Heart right ventricle (tissue), 16 donors: ENCODE measurements at regions not wholly inside any gene's neighbourhood (a gene's known extent, or its start where the extent isn't known, plus 50 kb on each side); places are given as distances from the start of the nearest gene placed in this dataset.
"Not testable (repeated sequence)": the region's sequence is repeated elsewhere in the genome, so short reads cannot be mapped to it uniquely, and the experiment has no call there.

ENCODE experiments used
- ATAC-seq, 8 donors: fragments of 200-7000 bp; cut with Tn5 transposase; one replicate each; pipeline ENCODE4 v1.9.1; 2020; ENCODE audit warnings: mild to moderate bottlenecking in 8 of 8, moderate library complexity in 8 of 8, moderate number of reproducible peaks in 1 of 8
- DNase-seq, 2 donors: peaks; one replicate each; pipeline ENCODE4 v3.0.0-alpha.2; 2020
- H3K27ac ChIP-seq, 10 donors: fragments of 200-600 bp; sonication (generic) in 2 of 10; one replicate each; pipeline versions ENCODE4 v1.5.0 to v1.8.0; 2020 to 2022; ENCODE audit warnings: mild to moderate bottlenecking in 3 of 10
- H3K27me3 ChIP-seq, 7 donors: fragments of 200-600 bp; one replicate each; pipeline ENCODE4 v1.8.0; 2021 to 2022; ENCODE audit warnings: mild to moderate bottlenecking in 2 of 7
- H3K36me3 ChIP-seq, 9 donors: fragments of 200-600 bp; sonication (generic) in 1 of 9; one replicate each; pipeline versions ENCODE4 v1.5.0 to v1.8.0; 2020 to 2022; ENCODE audit warnings: mild to moderate bottlenecking in 2 of 9
- H3K4me1 ChIP-seq, 9 donors: fragments of 200-600 bp; sonication (generic) in 1 of 9; one replicate each; pipeline versions ENCODE4 v1.5.0 to v1.8.0; 2020 to 2022; ENCODE audit warnings: mild to moderate bottlenecking in 4 of 9
- H3K4me3 ChIP-seq, 10 donors: fragments of 200-600 bp; sonication (generic) in 2 of 10; one replicate each; pipeline versions ENCODE4 v1.5.0 to v1.8.0; 2020 to 2022; ENCODE audit warnings: mild to moderate bottlenecking in 7 of 10, moderate library complexity in 2 of 10
- H3K9me3 ChIP-seq, 11 donors: fragments of 200-600 bp in 10 of 11; sonication (generic) in 2 of 11; one replicate each; pipeline versions ENCODE4 v1.5.0 to v1.8.0; 2013 to 2022; ENCODE audit warnings: mild to moderate bottlenecking in 2 of 11, control low read depth in 1 of 11, moderate library complexity in 1 of 11
- WGBS, 2 donors: extraction: QIAGEN DNeasy Blood & Tissue Kit; methylation state at CpG; one replicate each; pipeline ENCODE4 v1.1.7; 2013; ENCODE audit warnings: inconsistent platforms in 1 of 2; 5-methylcytosine and 5-hydroxymethylcytosine counted together
- intact Hi-C, 10 donors: fragments of 100-400 bp; cut with DNase I; formaldehyde crosslinking; loops; one replicate each; pipeline versions ENCODE4 v1.11.1 to v1.14.2; 2022
- TF ChIP-seq, protein P1 (sequence below), 9 donors: fragments of 200-600 bp; sonication (generic) in 2 of 9; IDR thresholded peaks; one replicate each; pipeline versions ENCODE4 v1.5.0 to v1.8.0; 2021 to 2022; ENCODE audit warnings: antibody characterized with exemption in 9 of 9, mild to moderate bottlenecking in 5 of 9, moderate library complexity in 1 of 9
- donor health status: Arrhythmogenic right ventricular cardiomyopathy.
- donor health status: ischemic (EF 13 %, LVEDD 7.1; RV severe dilation, severe dysfunction).
- donor health status: healthy with polysubstance abuse.
- donor health status: DM: no; HTN: yes; CAD: no.
- donor health status: DM: no; HTN: no; CAD: no.
- donor health status: ischemic (EF 25% LVEDD 6.9; RV normal size, moderate dysfunction).
- donor health status: ischemic (EF 25% LVEDD 5.7; RV mildly dilated, moderate dysfunction).
- donor health status: healthy.
- donor health status: DM: yes; HTN: yes; CAD: no.
- donor health status: Ischemic cardiomyopathy.
- donor health status: ischemic (EF 35%, LVEDD 5.7; RV mildly dilated, moderate dysfunction).
- donor health status: nonischemic (EF 11% LVEDD 7.7; RV severe dilation, severe dysfunction).
- donor health status: DM: yes; HTN: yes; CAD: no.
- donor health status: PGD.
- donor health status: ischemic (EF 29% LVEDD 5.4; RV normal size, mild dysfunction).
- donor health status: nonischemic (EF 23%, LVEDD 6.1; RV moderate dilation, normal function).

DNA sequence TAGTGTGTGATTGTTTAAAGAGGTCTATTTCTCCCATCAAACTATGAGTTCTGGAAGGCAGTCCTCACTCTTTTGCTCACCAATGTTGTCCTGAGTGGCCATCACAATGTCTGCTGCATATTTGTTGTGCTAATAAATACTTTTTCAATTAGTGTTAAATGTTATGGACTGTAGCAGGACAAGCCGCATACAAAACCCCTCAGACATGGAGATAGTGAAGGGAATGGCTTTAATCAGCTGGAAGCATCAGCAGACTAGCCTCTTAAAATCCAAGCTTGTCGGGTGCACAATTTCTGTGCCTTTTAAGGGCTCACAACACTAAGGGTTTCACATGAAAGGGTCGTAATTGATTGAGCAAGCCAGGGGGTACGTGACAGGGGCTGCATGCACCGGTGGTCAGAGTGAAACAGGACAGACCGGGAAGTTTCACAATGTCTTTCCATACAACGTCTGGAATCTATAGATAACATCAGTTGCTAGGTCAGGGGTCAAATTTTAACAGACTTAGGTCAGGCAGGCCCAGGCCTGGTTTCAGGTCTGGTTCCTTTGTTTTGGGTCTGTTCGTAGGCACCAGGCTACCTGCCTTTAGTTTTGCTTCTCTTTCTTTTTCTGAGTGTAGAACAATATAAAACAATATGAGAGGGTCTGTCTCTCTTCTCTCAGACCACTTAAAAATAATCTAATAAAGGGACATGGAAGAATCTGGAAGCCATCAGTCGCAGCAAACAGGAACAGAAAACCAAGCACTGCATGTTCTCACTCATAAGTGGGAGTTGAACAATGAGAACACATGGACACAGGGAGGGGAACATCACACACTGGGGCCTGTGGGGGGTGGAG, 327.6 kb upstream of the HTR1E start:
- Histone ChIP-seq H3K27me3 (no peaks in the 10 kb centered on the region), H3K4me3 (no peak overlapping the region), H3K9me3 (peaks cover 0 to 2% (median 0%) of the 10 kb centered on the region in 11 donors), H3K4me1 (no peaks in the 10 kb centered on the region), H3K27ac (no peak overlapping the region), H3K36me3 (no peaks in the 10 kb centered on the region)
- TF ChIP-seq, protein P1, sequence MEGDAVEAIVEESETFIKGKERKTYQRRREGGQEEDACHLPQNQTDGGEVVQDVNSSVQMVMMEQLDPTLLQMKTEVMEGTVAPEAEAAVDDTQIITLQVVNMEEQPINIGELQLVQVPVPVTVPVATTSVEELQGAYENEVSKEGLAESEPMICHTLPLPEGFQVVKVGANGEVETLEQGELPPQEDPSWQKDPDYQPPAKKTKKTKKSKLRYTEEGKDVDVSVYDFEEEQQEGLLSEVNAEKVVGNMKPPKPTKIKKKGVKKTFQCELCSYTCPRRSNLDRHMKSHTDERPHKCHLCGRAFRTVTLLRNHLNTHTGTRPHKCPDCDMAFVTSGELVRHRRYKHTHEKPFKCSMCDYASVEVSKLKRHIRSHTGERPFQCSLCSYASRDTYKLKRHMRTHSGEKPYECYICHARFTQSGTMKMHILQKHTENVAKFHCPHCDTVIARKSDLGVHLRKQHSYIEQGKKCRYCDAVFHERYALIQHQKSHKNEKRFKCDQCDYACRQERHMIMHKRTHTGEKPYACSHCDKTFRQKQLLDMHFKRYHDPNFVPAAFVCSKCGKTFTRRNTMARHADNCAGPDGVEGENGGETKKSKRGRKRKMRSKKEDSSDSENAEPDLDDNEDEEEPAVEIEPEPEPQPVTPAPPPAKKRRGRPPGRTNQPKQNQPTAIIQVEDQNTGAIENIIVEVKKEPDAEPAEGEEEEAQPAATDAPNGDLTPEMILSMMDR (IDR thresholded peaks at IDR 0.05) = no peak
- DNase-seq (no peak), ATAC-seq (no peak)
- WGBS, 2 donors = 38 to 40% methylated on average over 9 of the region's 9 CpGs
- intact Hi-C loops = no loop called here

- DNase-seq, H3K9me3 ChIP-seq, H3K27me3 ChIP-seq, H3K4me3 ChIP-seq, H3K36me3 ChIP-seq, H3K27ac ChIP-seq, H3K4me1 ChIP-seq, ATAC-seq, intact Hi-C loops: not testable (repeated sequence)
- 74 to 77% methylated on average over 3 of the region's 3 CpGs for WGBS, 2 donors
Measured at GRCh38 chr6:86603364-86603763, 334.0 kb upstream of the HTR1E start.

DNA sequence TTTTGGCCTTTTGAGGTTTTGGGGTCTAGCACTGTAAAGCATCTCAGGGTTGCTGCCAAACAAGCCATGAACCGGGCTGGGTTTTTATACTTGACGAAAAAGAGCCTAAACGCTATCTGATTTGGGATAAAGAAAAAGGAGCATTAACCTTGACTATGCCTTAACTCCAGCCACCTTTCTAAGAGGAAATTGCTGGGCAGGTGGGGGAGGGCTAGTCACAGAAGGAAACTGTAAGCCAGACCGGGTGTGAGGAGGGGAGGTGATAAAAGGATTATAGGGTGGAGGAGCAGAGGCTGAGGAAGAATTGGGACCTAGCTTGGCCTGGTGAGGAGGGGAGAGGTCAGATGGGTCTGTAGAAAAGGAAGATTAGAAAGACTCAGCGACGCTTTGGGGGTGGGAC, 335.2 kb upstream of the HTR1E start:
- H3K36me3 ChIP-seq, H3K4me3 ChIP-seq, H3K4me1 ChIP-seq, intact Hi-C loops, H3K27me3 ChIP-seq, H3K27ac ChIP-seq, DNase-seq, H3K9me3 ChIP-seq, ATAC-seq: not testable (repeated sequence)
- WGBS, 2 donors = 43 to 45% methylated on average over 6 of the region's 6 CpGs

DNA sequence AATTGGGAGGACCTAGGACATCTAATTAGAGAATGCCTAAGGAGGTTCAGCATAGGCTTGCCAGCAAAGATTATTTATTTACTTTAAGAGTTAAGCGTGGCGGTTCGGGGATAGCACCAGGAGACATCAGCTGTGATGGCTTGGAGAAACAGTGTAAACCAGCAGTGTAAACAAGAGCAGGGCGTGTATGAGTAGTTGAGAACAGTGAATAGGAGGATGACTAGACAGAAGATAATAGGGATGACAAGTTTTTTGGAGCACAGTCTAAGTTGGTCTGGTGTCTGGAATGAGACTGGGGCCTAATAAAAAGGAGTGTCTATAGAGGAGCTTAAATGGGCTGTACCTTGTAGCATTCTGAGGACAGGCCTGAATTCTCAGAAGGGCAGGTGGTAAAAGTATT, 338.4 kb upstream of the HTR1E start:
- H3K4me3 ChIP-seq, intact Hi-C loops, H3K9me3 ChIP-seq, H3K36me3 ChIP-seq, DNase-seq, H3K27ac ChIP-seq, H3K4me1 ChIP-seq, H3K27me3 ChIP-seq, ATAC-seq: not testable (repeated sequence)
- 68 to 76% methylated on average over 4 of the region's 4 CpGs for WGBS, 2 donors

GRCh38 chr6:86595641-86596040, 341.7 kb upstream of the HTR1E start:
- DNase-seq = no peak
- no peak for ATAC-seq
- no peak overlapping the region for H3K27ac ChIP-seq
- no peaks in the 10 kb centered on the region for H3K9me3 ChIP-seq
- TF ChIP-seq, protein P1 (IDR thresholded peaks at IDR 0.05) = no peak
- intact Hi-C loops = no loop called here
- H3K27me3 ChIP-seq = no peaks in the 10 kb centered on the region
- no peak overlapping the region for H3K4me3 ChIP-seq
- H3K36me3 ChIP-seq = no peaks in the 10 kb centered on the region
- H3K4me1 ChIP-seq = no peaks in the 10 kb centered on the region
- WGBS, 2 donors = 31 to 34% methylated on average over 3 of the region's 3 CpGs

DNA sequence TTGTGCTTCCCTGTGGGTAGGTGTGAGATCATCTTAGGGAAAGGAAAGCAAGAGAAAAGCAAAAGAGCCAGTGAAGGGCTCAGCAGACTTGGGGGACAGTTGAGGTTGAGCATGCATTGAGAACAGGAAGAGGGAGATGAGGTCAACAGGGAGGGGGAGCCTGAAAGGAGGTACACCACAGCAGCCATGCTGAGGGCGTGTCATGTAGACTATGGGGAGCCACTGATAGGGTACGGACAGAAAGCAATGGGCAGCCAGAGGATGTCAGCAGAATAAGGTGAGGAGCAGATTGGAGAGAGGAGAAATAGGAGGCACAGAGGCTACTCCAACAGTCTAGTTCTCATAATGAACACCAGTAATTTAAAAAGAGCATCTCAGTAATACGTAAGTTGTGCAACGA, 351.1 kb upstream of the HTR1E start:
- Histone ChIP-seq H3K27me3 (no peaks in the 10 kb centered on the region), H3K27ac (no peak overlapping the region), H3K36me3 (no peaks in the 10 kb centered on the region), H3K4me1 (no peaks in the 10 kb centered on the region), H3K9me3 (peaks cover 0 to 53% (median 17%) of the 10 kb centered on the region in 11 donors), H3K4me3 (no peak overlapping the region)
- WGBS, 2 donors = 91 to 93% methylated on average over 4 of the region's 4 CpGs
- intact Hi-C loops = no loop called here
- ATAC-seq (no peak), DNase-seq (no peak)
- TF ChIP-seq, protein P1 (IDR thresholded peaks at IDR 0.05) = no peak
